Osteoblast (primary cell): ENCODE measurements at regions not wholly inside any gene's neighbourhood (a gene's known extent, or its start where the extent isn't known, plus 50 kb on each side); places are given as distances from the start of the nearest gene placed in this dataset.

Source experiments
- DNase-seq: peaks from one replicate; pipeline ENCODE4 v3.0.0; 2011; ENCODE audit warnings: low spot score, mixed read lengths; ENCODE audit not compliant: insufficient read length; ENCODE audit errors: missing footprints
- H2AFZ ChIP-seq: 2 replicates; pipeline ENCODE4 v1.6.0; 2011; ENCODE audit warnings: mild to moderate bottlenecking, low read length
- H3K27ac ChIP-seq: 2 replicates; pipeline ENCODE4 v1.5.1; 2011; ENCODE audit warnings: mild to moderate bottlenecking, low read depth, low read length, moderate library complexity
- H3K27me3 ChIP-seq: 2 replicates; pipeline ENCODE4 v1.6.0; 2012; ENCODE audit warnings: mild to moderate bottlenecking, control low read depth, inconsistent platforms, low read length, moderate library complexity; ENCODE audit not compliant: insufficient read depth
- H3K36me3 ChIP-seq: 2 replicates; pipeline ENCODE4 v1.5.1; 2011; ENCODE audit warnings: mild to moderate bottlenecking, low read length, control low read depth, moderate library complexity; ENCODE audit not compliant: insufficient read depth
- H3K4me1 ChIP-seq: 2 replicates; pipeline ENCODE4 v1.5.1; 2011; ENCODE audit warnings: mild to moderate bottlenecking, low read length, control low read depth, moderate library complexity; ENCODE audit not compliant: insufficient read depth
- H3K4me2 ChIP-seq: 2 replicates; pipeline ENCODE4 v1.6.0; 2011; ENCODE audit warnings: mild to moderate bottlenecking, low read length; ENCODE audit not compliant: insufficient read depth
- H3K4me3 ChIP-seq: fragments of 200-600 bp; sonication (generic); 3 replicates; pipeline ENCODE4 v1.5.1; 2012; ENCODE audit warnings: mild to moderate bottlenecking, low read length, inconsistent platforms; ENCODE audit not compliant: insufficient read depth
- H3K79me2 ChIP-seq: 2 replicates; pipeline ENCODE4 v1.6.0; 2012; ENCODE audit warnings: mild to moderate bottlenecking, low read length, control low read depth, inconsistent platforms; ENCODE audit not compliant: insufficient read depth
- H3K9me3 ChIP-seq: 2 replicates; pipeline ENCODE4 v1.5.1; 2011; ENCODE audit warnings: low read depth, low read length, control low read depth
- H4K20me1 ChIP-seq: 2 replicates; pipeline ENCODE4 v1.6.0; 2012; ENCODE audit warnings: mild to moderate bottlenecking, low read length, control low read depth; ENCODE audit not compliant: insufficient read depth
- CTCF ChIP-seq: IDR thresholded peaks from 2 replicates; pipeline ENCODE4 v1.5.1; 2011; ENCODE audit warnings: mild to moderate bottlenecking, low read depth, low read length, moderate library complexity; ENCODE audit errors: extremely low read depth

- no peaks in the 10 kb centered on the region for H4K20me1 ChIP-seq
- H3K9me3 ChIP-seq, result no peaks in the 10 kb centered on the region
- H3K79me2 ChIP-seq, result no peaks in the 10 kb centered on the region
- no peak overlapping the region for H2AFZ ChIP-seq
- H3K4me1 ChIP-seq, result peaks cover 33% of the 10 kb centered on the region
- no peak overlapping the region for H3K4me3 ChIP-seq
- H3K27me3 ChIP-seq, result no peaks in the 10 kb centered on the region
- no peak for TF ChIP-seq CTCF
- H3K27ac ChIP-seq, result peak overlapping the region; percentile 97
- no peak overlapping the region for H3K4me2 ChIP-seq
- no peaks in the 10 kb centered on the region for H3K36me3 ChIP-seq
- no peak for DNase-seq
Observed at GRCh38 chr10:110399965-110400933, 95.5 kb upstream of the SMNDC1 start.

GRCh38 chr10:110401401-110402076, 96.2 kb upstream of the DUSP5 start:
- H3K4me1 ChIP-seq, result peaks cover 24% of the 10 kb centered on the region
- H3K27ac ChIP-seq, result no peak overlapping the region
- H3K36me3 ChIP-seq, result no peaks in the 10 kb centered on the region
- no peaks in the 10 kb centered on the region for H3K9me3 ChIP-seq
- H3K4me2 ChIP-seq, result no peak overlapping the region
- H3K27me3 ChIP-seq, result no peaks in the 10 kb centered on the region
- TF ChIP-seq CTCF, result no peak
- H4K20me1 ChIP-seq, result no peaks in the 10 kb centered on the region
- peak overlapping the region; percentile 12 for H2AFZ ChIP-seq
- no peak overlapping the region for H3K4me3 ChIP-seq
- no peak for DNase-seq
- no peaks in the 10 kb centered on the region for H3K79me2 ChIP-seq

GRCh38 chr10:110402077-110402416, 95.7 kb upstream of the DUSP5 start:
- Histone ChIP-seq H3K4me3 (no peak overlapping the region), H3K79me2 (no peaks in the 10 kb centered on the region), H3K4me1 (peaks cover 24% of the 10 kb centered on the region), H3K9me3 (no peaks in the 10 kb centered on the region), H3K27me3 (no peaks in the 10 kb centered on the region), H2AFZ (no peak overlapping the region), H3K36me3 (no peaks in the 10 kb centered on the region), H3K27ac (no peak overlapping the region), H4K20me1 (no peaks in the 10 kb centered on the region), H3K4me2 (no peak overlapping the region)
- no peak for DNase-seq
- no peak for TF ChIP-seq CTCF

GRCh38 chr10:110403593-110403992, 94.1 kb upstream of the DUSP5 start:
- Histone ChIP-seq H3K9me3 (no peaks in the 10 kb centered on the region), H4K20me1 (no peaks in the 10 kb centered on the region), H3K4me2 (no peak overlapping the region), H2AFZ (no peak overlapping the region), H3K27me3 (no peaks in the 10 kb centered on the region), H3K4me1 (peaks cover 29% of the 10 kb centered on the region), H3K27ac (no peak overlapping the region), H3K36me3 (no peaks in the 10 kb centered on the region), H3K79me2 (no peaks in the 10 kb centered on the region), H3K4me3 (no peak overlapping the region)
- TF ChIP-seq CTCF, result no peak
- DNase-seq, result no peak
